ENCODE measurements at regions not wholly inside any gene's neighbourhood (a gene's known extent, or its start where the extent isn't known, plus 50 kb on each side); places are given as distances from the start of the nearest gene placed in this dataset.

DNA sequence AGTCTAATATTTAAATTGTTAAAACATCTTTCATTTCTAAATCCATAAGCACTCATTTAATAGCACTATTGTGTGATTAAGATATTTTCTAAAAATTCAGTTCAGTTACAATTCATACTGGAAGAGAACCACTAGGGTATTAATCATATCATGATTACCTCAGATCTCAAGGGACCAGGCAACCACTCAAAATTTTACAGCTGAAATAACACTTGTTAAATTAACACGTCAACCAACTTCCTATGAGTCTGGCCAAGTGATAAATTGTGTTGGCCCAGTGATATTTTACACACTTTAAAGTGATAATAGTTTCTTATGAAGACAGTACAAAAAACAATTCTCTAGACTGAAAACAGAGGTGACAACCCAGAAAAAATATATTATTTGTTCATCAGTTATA is 869.0 kb upstream of the ADGRB3 start:
- no peaks in the 10 kb centered on the region for H3K4me1 ChIP-seq
- intact Hi-C loops (cut with DNase I) = no loop called here
- no peak for DNase-seq (ENCODE audit: extremely low spot score in 2 of 2)
- H3K4me3 ChIP-seq = no peak overlapping the region
- no peak overlapping the region for H3K27ac ChIP-seq
- H3K27me3 ChIP-seq = no peaks in the 10 kb centered on the region
- no peaks in the 10 kb centered on the region for H3K36me3 ChIP-seq
- TF ChIP-seq POLR2AphosphoS5 (IDR thresholded peaks at IDR 0.05; ENCODE audit: insufficient read depth in 1 of 2, low read depth in 1 of 2) (no peak), POLR2A (IDR thresholded peaks at IDR 0.05) (no peak)
- TF ChIP-seq, protein P1, sequence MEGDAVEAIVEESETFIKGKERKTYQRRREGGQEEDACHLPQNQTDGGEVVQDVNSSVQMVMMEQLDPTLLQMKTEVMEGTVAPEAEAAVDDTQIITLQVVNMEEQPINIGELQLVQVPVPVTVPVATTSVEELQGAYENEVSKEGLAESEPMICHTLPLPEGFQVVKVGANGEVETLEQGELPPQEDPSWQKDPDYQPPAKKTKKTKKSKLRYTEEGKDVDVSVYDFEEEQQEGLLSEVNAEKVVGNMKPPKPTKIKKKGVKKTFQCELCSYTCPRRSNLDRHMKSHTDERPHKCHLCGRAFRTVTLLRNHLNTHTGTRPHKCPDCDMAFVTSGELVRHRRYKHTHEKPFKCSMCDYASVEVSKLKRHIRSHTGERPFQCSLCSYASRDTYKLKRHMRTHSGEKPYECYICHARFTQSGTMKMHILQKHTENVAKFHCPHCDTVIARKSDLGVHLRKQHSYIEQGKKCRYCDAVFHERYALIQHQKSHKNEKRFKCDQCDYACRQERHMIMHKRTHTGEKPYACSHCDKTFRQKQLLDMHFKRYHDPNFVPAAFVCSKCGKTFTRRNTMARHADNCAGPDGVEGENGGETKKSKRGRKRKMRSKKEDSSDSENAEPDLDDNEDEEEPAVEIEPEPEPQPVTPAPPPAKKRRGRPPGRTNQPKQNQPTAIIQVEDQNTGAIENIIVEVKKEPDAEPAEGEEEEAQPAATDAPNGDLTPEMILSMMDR (IDR thresholded peaks at IDR 0.05) = no peak
- H3K9me3 ChIP-seq = no peaks in the 10 kb centered on the region

DNA sequence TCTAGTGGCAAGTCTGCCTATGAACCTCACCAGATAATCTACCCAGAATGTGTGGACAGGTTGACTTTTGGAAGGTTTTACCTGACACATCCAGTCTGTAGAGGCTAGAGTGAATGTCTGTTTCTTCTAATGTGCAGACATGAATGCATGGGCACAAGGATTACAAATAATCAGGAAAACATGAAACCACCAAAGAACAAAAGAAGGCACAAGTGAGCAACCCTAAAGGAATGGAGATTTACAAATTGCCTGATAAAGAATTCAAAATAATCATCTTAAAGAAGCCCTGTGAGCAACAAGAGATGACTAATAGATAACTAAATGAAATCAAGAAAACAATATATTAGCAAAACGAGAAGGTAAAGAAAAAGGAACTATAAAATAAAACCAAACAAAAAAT is 876.1 kb upstream of the ADGRB3 start:
- no peaks in the 10 kb centered on the region for H3K4me1 ChIP-seq
- no peaks in the 10 kb centered on the region for H3K27me3 ChIP-seq
- intact Hi-C loops (cut with DNase I) = no loop called here
- H3K9me3 ChIP-seq = no peaks in the 10 kb centered on the region
- no peaks in the 10 kb centered on the region for H3K36me3 ChIP-seq
- H3K27ac ChIP-seq = no peak overlapping the region
- TF ChIP-seq POLR2A (IDR thresholded peaks at IDR 0.05) (no peak), POLR2AphosphoS5 (IDR thresholded peaks at IDR 0.05; ENCODE audit: insufficient read depth in 1 of 2, low read depth in 1 of 2) (no peak)
- TF ChIP-seq, protein P1 (IDR thresholded peaks at IDR 0.05) = no peak
- no peak overlapping the region for H3K4me3 ChIP-seq
- DNase-seq (ENCODE audit: extremely low spot score in 2 of 2) = no peak

GRCh38 chr6:67757465-67758033 is 877.5 kb upstream of the ADGRB3 start:
- DNase-seq (ENCODE audit: extremely low spot score in 2 of 2) = no peak
- Histone ChIP-seq H3K4me3 (no peak overlapping the region), H3K4me1 (no peaks in the 10 kb centered on the region), H3K27me3 (no peaks in the 10 kb centered on the region), H3K9me3 (no peaks in the 10 kb centered on the region), H3K36me3 (no peaks in the 10 kb centered on the region), H3K27ac (no peak overlapping the region)
- TF ChIP-seq, protein P1 (IDR thresholded peaks at IDR 0.05) = no peak
- TF ChIP-seq POLR2A (IDR thresholded peaks at IDR 0.05) = no peak
- TF ChIP-seq POLR2AphosphoS5 (IDR thresholded peaks at IDR 0.05; ENCODE audit: insufficient read depth in 1 of 2, low read depth in 1 of 2) = no peak
- intact Hi-C loops (cut with DNase I) = no loop called here

DNA sequence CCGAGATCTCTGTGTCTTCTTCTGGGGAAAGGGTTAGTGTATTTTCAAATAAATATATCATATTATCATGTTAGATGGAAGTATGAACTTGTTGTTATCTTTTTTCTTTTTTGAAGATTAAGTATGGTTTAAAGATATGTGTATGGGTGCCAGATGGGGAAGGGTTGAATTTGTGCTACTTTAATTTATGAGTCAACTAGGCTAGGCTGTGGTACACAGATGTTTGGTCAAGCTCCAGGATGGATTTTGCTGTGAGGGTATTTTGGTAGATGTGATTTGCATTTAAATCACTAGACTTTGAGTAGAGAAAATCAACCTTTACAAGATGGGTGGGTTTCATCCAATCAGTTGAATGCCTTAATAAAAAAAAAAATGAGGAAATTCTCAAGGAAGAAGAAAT is 886.6 kb upstream of the ADGRB3 start:
- intact Hi-C loops (cut with DNase I) = no loop called here
- Histone ChIP-seq H3K4me1 (no peaks in the 10 kb centered on the region), H3K9me3 (no peaks in the 10 kb centered on the region), H3K27me3 (no peaks in the 10 kb centered on the region), H3K27ac (no peak overlapping the region), H3K36me3 (no peaks in the 10 kb centered on the region), H3K4me3 (no peak overlapping the region)
- TF ChIP-seq POLR2AphosphoS5 (IDR thresholded peaks at IDR 0.05; ENCODE audit: insufficient read depth in 1 of 2, low read depth in 1 of 2) = no peak
- TF ChIP-seq, protein P1 (IDR thresholded peaks at IDR 0.05) = no peak
- no peak for TF ChIP-seq POLR2A (IDR thresholded peaks at IDR 0.05)
- no peak for DNase-seq (ENCODE audit: extremely low spot score in 2 of 2)

DNA sequence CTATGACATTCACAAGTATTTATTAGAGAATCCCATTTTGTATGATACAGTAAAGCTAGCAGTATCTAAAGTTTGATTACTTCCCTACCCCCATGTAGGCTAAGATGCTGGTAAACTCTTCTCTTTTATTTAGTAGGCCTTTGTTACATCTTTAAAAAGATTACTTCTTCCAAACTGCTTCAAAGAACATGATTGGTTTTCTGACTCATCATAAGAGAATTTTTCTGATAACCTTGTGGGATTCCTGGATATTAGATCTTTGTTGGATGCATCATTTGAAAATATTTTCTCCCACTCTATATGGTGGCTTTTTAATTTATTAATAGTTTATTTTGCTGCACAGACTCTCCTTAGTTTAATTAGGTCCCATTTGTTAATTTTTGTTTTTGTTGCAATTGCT is 898.3 kb upstream of the ADGRB3 start:
- Histone ChIP-seq H3K4me3 (no peak overlapping the region), H3K4me1 (no peaks in the 10 kb centered on the region), H3K36me3 (no peaks in the 10 kb centered on the region), H3K9me3 (no peaks in the 10 kb centered on the region), H3K27me3 (no peaks in the 10 kb centered on the region), H3K27ac (no peak overlapping the region)
- TF ChIP-seq POLR2A (IDR thresholded peaks at IDR 0.05) = no peak
- TF ChIP-seq, protein P1 (IDR thresholded peaks at IDR 0.05) = no peak
- DNase-seq (ENCODE audit: extremely low spot score in 2 of 2) = no peak
- intact Hi-C loops (cut with DNase I) = no loop called here

All from vagina (tissue), 2 donors.